Retina (tissue), 1 donor: ENCODE measurements at regions not wholly inside any gene's neighbourhood (a gene's known extent, or its start where the extent isn't known, plus 50 kb on each side); places are given as distances from the start of the nearest gene placed in this dataset.
"Not testable (repeated sequence)": the region's sequence is repeated elsewhere in the genome, so short reads cannot be mapped to it uniquely, and the experiment has no call there.

Experiments
- DNase-seq: peaks from one replicate; pipeline ENCODE4 v3.0.0-alpha.2; 2016

DNA sequence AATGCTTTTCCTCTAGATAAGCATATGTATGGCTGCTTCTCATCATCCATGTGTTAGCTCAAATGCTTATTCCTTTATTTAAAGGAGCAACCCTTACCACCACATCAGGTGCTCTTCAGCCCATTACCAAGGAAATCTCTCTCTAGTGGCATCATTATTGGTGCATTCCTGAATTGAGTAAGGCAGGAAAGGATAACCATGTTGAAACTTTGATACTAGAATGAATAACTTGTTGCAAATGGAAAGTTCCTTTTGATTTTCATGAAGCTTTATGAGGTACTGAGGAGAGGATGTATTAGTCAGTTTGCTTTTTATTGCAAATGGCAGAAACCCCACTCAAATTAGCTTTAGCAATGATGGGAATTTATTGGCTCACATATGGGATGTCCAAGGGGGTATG is 212.3 kb upstream of the FGF13 start:
- no peak for DNase-seq

DNA sequence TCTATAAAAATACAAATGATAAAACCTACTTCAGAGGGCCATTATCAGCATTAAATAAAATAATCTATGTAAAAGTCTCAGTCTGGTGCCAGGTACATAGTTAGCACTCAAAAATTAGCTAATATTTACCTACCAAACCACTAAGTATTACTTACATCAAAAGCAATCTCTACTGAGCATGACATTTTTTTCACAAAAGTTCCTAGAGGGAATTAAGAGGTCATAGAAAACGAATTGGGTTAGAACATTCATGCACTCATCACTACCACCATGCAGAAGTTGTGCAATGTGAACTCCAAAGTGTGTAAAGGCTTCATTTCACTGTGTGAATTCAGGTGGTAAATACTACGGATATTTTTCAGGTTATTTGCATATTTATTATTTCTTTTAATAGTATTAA is 209.5 kb upstream of the FGF13 start:
- no peak for DNase-seq

DNA sequence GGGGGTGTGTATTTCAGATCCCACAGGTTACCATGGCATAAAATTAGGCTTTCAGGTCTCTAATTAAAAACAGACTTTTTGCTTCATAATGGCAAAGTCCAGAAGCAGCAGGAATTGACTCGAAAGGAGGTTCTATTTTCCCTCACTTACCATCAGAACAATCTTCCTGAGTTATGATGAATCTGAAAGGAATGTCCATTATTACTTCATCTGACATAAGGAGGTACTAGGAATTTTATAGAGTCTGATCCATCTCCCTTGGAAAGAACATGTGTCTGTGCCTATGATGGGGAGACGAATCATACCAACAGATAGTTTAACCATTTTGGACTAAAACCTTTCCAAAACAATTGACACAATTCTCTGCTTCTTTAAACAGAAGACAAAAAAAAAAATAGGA is 206.3 kb upstream of the FGF13 start:
- no peak for DNase-seq

DNA sequence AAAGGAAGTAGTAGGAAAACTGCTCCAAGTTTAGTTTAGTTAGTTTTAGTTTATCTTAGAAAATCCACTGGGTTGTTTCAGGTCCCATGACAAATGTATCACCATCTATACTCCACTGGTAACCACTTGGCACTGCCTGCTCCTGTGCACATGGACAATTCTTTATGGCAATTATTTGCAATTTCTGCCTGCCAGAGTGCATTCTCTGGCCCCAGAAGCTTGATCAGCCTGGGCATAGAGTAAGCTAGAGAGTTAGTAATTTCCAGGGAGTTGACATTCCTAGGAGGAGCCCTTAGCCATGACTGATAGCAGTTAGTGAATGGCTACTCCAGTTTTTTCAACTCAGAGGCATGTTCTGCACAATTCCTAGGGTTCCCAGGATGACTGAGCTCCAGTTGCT is 203.2 kb upstream of the FGF13 start:
- no peak for DNase-seq

DNA sequence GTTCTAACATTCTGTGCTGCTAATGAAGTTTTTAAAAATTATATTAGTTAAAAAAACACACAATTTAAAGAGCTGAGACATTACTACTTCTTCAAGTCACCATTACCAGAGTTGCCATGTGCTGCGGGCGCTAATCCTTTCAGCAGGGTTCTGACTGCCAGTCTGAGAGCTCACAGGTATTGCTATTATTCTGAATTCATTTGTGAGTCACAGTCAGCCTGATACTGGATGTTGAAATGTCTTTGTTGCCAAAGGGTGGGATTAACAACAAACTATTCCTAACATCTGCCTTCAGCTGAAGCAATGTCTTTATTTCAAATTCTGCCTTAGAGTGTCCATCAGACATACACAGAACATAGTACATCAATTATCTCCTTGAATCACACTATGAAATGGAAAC is 197.1 kb upstream of the FGF13 start:
- DNase-seq: no peak

DNA sequence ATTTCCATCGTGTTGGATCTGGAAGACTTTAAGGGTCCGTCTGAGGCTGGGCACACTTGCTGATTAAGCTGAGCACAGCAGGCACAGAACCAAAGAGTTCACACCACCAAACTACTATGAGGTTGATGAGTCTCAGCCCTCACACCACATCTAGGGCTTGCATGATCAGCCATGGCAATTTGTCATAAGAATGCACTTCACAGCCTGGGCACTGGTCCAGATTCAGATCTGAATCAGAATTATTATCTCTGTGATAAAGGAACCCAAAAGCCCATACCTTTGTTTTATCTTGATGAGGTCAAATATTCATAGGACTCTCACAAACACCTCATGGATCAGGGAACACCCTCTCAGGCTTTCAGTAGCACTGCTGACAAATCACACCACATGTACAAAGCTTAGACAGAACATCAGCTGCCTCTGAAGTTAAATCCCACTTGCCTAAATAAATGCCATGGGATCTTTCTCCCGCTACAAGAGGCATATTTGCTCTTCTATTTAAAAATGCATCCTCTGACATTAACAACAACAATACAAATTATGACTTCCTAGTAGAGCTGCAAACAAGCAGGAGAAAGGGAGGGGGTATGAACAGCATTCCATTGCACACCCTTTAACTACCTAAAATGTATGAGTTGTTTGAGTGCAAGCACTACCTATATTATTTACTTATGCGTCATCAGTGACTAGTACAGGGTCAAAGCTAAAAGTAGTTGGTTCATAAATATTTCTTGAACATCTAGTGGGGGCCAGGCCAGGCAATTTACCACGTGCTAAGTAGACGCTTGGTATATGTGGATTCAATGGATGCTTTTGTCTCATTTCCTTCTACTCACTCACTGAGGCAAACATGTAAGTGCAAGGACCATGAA is 186.3 kb upstream of the FGF13 start:
- DNase-seq: no peak

DNA sequence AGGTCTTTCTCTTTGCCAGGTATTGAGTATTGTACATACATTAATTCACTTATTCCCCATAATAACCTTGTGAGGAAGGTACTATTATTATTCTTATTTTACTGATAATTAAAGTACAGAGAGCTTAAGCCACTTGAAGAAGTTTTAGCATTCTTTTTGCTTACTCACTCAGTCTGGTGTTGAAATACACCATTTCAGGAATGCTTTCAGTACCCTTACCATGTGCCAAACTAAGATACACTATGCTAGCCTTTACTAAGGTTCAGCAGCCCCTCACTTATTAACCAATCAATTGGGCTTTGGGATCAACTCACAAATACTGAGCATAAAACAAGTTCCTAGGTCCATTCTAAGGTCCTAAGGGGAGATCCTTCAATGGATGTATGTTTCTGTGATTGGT is 179.0 kb upstream of the FGF13 start:
- no peak for DNase-seq

DNA sequence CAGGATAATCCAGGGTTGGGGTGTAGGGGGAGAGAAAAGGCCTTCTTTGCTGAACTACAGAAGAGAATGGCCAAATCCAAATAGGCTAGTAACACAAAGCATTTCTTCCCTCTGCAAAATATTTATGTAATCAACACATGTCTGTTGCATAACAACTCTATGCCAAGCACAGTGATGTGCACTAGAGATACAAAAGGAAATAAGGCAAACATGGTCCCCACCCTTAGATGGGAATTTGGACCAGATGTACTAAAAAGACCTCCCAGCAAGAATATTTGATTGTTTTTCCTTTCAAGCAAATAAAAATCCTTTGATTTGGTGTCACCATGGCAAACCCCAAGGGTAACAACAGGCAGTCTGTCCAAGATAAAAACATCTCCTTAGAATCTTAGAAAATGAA is 177.6 kb upstream of the FGF13 start:
- no peak for DNase-seq

DNA sequence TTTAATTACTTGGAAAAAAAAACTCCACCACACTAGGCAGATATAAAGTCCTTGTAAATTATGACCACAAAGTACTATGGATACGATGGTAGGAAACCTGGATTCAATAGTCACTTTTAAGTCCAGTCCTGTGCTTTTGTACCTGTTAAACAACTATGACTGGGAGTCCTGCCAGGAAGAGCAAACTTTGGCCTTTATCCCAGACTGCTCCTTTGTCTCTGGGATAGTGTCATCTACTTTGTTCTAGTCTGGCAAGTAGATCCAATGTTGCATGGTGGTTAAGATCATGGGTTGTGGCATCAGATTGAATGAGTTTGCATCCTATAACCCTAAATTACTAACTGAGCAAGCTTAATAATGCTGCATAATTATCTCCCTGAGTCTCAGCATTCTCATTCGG is 175.3 kb upstream of the FGF13 start:
- no peak for DNase-seq

DNA sequence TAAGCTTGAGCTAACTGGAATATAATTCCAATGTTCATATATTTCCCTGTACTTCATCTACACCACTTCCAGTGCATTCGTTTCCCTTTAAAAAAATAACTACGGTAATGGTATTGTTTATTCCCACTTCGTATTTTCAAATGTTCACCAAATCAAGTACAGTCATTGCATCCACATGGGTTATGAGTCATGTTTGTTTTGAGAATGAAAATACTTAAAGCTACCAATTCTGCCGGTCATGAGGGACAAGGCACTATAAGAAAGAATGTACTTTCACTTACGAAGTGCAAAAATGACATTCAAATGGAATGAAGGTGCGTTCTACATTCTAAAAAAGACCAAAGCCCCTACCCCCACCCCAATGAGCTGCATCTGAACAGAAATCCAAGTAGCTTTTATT is 174.4 kb upstream of the FGF13 start:
- DNase-seq: no peak

DNA sequence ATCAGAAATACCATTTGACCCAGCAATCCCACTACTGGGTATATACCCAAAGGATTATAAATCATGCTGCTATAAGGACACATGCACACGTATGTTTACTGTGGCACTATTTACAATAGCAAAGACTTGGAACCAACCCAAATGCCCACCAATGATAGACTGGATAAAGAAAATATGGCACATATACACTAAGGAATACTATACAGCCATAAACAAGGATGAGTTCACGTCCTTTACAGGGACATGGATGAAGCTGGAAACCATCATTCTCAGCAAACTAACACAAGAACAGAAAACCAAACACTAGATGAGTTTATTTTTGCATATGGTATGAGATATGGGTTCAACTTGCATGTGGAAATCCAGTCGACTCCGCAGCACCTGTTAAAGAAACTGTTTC is 168.8 kb upstream of the FGF13 start:
- not testable (repeated sequence) for DNase-seq

DNA sequence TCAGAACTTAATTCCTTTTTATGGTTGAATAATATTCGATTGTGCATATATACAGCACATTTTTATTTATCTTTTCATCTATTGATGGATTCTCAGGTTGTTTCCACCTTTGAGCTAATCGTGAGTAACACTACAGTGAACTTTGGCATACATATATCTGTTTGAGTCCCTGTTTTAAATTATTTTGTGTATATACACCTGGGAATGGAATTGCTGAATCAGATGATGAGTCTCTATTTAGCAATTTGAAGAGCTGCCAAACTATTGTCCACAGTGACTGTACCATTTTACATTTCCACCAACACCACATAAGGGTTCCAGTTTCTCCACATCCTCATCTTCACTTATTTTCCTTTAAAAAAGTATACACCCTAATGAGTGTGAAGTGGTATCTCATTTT is 166.2 kb upstream of the FGF13 start:
- DNase-seq: no peak

DNA sequence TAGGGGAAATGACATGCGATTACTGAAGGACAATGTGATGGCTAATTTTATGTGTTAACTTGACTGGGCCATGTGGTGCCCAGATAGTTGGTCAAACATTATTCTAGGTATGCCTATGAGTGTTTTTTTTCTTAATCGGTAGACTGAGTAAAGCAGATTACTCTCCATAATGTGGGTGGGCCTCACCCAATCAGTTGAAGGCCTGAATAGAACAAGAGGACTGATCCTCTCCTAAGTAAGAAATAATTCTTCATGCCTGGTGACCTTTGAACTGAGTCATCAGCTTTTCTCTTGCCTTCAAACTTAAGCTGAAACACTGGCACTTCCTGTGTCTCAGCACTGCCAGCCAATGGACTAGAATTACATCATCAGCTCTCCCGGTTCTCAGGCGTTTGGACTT is 164.0 kb upstream of the FGF13 start:
- DNase-seq: no peak

DNA sequence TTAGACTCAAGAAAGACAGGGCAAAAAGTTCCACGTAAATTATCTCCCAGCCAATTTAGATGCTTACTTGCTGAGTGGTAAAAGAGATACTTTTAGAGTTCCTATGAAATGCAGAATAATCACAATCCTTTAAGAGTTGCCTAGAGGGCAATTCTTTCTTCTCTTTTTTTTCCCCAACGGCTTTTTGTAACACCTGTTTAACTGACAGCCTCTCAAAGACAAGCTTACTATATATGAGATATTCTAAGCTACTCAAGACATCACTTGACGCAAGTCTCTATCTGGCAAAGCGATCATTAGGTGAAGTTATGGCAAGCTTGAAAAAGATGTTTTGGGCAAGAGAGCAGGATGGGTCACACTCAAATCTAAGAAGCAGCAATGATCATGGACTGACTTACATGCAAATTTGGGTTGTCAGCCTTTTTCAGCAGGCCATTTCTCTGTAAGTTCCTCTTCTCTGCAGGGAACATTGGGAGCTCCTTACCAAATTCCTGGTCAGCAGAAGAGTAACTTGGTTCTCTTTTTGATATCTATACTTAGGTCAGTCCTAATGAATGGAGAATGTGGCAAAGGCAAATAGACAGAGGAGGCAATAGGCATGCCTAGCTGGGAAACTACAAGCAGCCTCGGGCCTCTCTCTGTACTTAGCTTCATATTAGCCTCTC is 162.9 kb upstream of the FGF13 start:
- no peak for DNase-seq

DNA sequence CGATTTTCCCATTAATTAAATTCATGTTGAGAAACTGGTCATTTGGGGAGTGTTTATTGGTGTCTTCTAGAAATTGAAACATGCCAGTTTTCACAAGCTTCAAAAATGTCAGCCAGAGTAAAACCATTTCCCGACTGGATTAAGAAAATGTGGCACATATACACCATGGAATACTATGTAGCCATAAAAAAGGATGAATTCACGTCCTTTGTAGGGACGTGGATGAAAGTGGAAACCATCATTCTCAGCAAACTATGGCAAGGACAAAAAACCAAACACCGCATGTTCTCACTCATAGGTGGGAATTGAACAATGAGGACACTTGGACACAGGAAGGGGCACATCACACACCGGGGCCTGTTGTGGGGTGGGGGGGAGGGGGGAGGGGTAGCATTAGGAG is 162.1 kb upstream of the FGF13 start:
- not testable (repeated sequence) for DNase-seq

DNA sequence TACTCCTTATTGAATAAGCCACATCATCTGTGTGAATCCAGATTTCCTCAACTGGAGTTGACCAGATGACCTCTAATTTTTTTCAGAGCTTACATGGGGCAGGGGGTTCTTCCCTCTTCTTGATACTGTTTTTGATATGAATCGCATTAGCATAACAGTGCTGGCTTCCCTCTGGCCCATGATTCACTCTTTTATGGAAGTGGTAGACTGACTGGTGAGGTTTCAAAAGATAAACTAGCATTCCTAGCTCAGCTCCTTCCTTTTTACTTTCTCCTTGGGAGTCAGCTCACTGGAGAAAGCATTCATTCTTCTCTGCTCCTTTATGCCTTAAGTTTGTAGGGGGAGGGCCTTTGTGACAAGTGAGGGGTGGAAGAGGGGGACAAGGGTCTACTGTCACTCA is 161.0 kb upstream of the FGF13 start:
- DNase-seq: no peak

DNA sequence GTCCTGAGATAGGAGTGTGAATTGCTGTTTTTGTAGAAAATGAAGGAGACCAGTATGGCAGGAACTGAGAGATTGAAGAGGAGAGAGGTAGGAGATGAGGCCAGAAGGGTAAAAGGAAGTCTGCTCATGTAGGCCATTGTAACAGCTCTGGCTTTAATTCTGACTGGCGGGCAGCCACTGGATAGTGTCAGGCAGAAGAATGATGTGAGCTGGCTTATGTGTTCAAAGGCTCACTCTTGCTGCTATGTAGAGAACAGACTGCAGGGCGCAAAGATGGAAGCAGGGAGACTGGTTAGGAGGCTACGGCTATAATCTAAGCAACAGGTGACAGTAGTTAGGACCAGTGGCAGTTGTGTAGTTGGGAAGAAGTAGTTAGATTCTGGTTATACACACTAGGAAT is 160.2 kb upstream of the FGF13 start:
- DNase-seq: no peak

DNA sequence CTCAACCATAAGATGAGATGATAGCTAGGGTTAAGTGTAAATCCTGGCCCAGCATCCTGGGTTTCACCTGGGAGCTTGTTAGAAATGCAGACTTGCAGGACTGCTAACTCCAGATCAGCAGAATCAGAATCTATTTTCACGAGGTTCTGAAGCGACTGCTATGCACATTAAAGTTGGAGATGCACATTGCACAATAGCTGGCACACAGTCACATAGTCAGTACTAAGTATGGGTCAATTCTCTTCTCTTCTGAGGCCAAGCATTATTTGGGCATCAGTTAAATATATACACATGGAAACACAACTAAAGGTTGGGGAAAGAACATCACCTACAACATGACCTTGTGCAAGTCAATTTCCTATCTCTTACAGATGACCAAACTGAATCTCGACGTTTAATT is 155.1 kb upstream of the FGF13 start:
- no peak for DNase-seq

DNA sequence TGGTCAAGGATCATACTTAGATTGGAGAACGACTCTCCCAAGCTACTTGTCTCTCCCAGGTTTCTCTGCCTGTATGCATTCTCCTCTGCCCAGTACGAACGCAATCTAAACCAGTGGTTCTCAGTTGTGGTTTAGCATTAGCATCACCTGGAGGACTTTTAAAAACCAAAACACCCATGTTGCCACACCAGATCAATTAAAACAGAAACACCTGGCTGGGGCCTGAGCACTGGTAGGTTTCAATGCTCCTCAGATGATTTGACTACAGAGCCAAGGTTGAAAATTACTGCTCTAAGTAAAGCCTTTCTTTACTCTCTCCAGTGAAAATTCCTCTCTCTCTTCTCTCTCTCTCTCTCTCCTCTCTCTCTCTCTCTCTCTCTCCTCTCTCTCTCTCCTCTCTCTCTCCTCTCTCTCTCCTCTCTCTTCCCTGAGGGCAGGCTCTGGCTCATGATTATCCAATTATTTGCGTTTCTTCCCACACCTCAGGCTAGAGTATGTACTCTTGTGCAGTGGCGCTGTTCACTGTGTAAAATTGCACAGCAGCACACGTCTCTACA is 153.7 kb upstream of the FGF13 start:
- DNase-seq: no peak

DNA sequence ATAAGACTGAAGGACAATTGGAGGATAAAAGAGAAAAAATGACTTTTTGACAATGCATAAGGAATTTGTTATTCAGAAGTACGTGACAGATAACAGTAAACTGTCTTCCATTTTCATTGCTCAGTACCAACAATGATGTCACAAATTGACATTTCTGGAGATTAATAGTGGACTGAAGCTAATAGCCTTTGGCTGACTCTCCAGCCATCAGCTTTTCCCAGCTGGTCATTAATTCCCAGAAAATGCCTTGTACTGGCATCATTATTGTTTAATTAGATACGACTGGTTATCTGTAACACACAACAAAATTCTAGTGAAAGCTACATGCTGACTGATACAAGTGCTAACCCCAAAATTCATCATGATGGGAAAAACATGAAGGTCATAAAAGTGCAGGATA is 147.9 kb upstream of the FGF13 start:
- DNase-seq: no peak

DNA sequence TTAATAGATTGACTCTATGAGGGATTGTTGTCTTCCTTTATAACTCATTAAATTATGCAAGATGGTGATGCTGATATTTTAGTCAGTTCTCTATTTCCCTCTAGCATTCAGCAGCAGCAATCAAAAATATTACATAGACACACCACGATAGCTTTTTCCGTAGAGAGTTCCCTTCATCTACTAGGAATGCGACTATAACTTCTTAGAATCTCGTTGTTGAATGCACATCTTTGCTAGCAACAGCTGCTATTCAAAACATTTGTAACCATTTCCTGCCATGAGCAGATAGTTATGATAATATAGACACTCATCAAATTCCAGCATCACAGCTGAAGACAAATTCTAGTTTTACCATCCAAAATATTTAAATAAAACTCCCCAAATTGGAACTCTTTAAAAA is 147.4 kb upstream of the FGF13 start:
- no peak for DNase-seq

DNA sequence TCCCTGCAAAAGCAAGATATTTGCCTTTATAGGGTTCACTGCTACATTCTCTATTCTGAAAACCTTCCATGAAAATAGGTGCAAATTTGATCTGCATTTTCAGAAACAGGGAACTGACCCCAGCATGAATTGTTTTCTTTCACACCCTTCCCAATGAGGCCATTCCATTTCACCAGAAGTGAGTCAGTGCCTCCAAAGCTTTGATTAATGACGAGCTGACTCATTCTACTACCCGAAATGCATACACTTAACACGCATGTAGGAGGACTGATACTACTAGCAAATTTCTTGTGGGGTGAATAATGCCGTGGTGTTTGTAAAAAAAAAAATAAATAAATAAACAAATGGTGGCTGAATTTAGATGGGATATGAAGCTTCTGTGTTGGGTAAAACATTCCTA is 146.9 kb upstream of the FGF13 start:
- DNase-seq: no peak

DNA sequence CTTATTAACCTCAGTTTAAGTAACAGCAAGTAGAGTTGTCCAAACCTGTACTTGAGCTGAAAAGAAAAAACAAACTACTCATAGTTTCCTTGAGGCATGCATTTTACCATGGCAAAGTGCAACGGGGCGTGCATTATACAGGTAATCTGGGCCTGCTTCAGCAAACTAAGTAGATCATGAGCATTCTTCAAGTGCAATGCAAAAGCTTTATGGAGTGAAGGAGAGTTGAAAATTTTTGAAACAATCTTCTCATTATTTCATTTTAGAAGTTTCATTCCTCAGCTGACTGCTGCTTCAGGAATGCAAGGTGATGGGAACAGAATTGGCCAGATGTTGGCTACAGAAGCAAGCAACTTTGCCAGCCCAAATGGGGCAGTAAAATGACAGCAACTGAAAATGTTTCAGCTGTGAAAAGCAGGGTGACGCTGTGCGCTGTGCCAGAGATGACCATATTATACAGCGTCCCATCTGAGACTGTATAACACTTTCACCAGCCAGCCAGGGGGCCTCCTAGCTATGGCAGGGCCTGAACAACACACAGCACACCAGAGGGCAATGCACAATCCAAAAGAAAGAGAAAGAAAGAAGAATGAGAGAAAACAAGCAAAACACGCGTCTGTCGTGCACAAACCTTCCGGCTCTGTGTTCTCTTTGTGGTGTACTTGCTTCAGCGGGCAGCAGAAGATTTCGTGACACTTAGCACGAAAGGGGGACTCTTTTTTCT is 145.5 kb upstream of the FGF13 start:
- DNase-seq: no peak

DNA sequence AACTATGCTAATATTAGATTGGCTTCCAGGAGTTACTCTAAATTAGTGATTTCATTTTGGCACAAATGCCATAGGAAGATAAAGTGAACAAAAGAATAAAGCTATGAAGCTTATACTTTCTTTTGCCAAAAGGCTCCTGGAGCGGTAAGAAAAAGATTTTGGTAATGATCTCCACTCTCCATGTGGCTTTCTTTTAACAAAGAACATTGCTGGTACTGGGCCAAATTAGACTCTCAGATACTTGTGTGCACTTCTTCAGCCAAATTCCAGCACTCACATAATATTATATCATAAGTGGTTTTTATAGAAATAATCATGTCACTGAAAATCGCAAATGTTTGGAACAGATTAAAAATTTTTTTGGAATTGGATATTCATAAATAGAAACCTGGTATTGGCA is 142.4 kb upstream of the FGF13 start:
- DNase-seq: no peak
